MM.1S (cell line): ENCODE measurements at regions not wholly inside any gene's neighbourhood (a gene's known extent, or its start where the extent isn't known, plus 50 kb on each side); places are given as distances from the start of the nearest gene placed in this dataset.

ENCODE experiments used
- DNase-seq: peaks from one replicate; pipeline ENCODE4 v3.0.0-alpha.2; 2015
- H2AFZ ChIP-seq: fragments of 300-600 bp; sonication (generic); 2 replicates; pipeline ENCODE4 v1.6.0; 2016; ENCODE audit warnings: antibody characterized with exemption, low read length
- H3F3A ChIP-seq: fragments of 300-600 bp; sonication (generic); 2 replicates; pipeline ENCODE4 v1.6.1; 2016; ENCODE audit warnings: mild to moderate bottlenecking, antibody characterized with exemption, low read length, moderate library complexity, mixed read lengths; ENCODE audit not compliant: insufficient read depth
- H3K27ac ChIP-seq: fragments of 300-600 bp; sonication (generic); 2 replicates; pipeline ENCODE4 v1.5.1; 2016; ENCODE audit warnings: mild to moderate bottlenecking, low read length
- H3K27me3 ChIP-seq: fragments of 300-600 bp; sonication (generic); replicated peaks from 2 replicates; pipeline ENCODE4 v1.6.0; 2016; ENCODE audit warnings: low read length; ENCODE audit not compliant: insufficient read depth
- H3K36me3 ChIP-seq: fragments of 300-600 bp; sonication (generic); replicated peaks from 2 replicates; pipeline ENCODE4 v1.6.1; 2016; ENCODE audit warnings: mild to moderate bottlenecking, low read length, mixed read lengths; ENCODE audit not compliant: insufficient read depth
- H3K4me1 ChIP-seq: fragments of 300-600 bp; sonication (generic); 2 replicates; pipeline ENCODE4 v1.6.1; 2016; ENCODE audit warnings: low read length, mixed read lengths
- H3K4me2 ChIP-seq: fragments of 300-600 bp; sonication (generic); 2 replicates; pipeline ENCODE4 v1.6.0; 2016; ENCODE audit warnings: low read depth, low read length
- H3K4me3 ChIP-seq: fragments of 300-600 bp; sonication (generic); 2 replicates; pipeline ENCODE4 v1.5.1; 2016; ENCODE audit warnings: low read length, mixed read lengths
- H3K79me2 ChIP-seq: fragments of 300-600 bp; sonication (generic); 2 replicates; pipeline ENCODE4 v1.6.1; 2016; ENCODE audit warnings: mixed run types, low read length, mixed read lengths
- H3K9ac ChIP-seq: fragments of 300-600 bp; sonication (generic); 2 replicates; pipeline ENCODE4 v1.6.1; 2016; ENCODE audit warnings: low read length, mixed read lengths
- H3K9me2 ChIP-seq: fragments of 300-600 bp; sonication (generic); replicated peaks from 2 replicates; pipeline ENCODE4 v1.6.1; 2016; ENCODE audit warnings: mild to moderate bottlenecking, low read length, mixed read lengths; ENCODE audit not compliant: insufficient read depth
- H3K9me3 ChIP-seq: fragments of 300-600 bp; sonication (generic); replicated peaks from 2 replicates; pipeline ENCODE4 v1.6.1; 2016; ENCODE audit warnings: mild to moderate bottlenecking, low read length, mixed read lengths; ENCODE audit not compliant: insufficient read depth
- H4K20me1 ChIP-seq: fragments of 300-600 bp; sonication (generic); 2 replicates; pipeline ENCODE4 v1.6.1; 2016; ENCODE audit warnings: mild to moderate bottlenecking, low read length, moderate library complexity, mixed read lengths; ENCODE audit not compliant: insufficient read depth
- EZH2 ChIP-seq: fragments of 300-600 bp; sonication (generic); optimal IDR thresholded peaks from 2 replicates; pipeline ENCODE3; 2017; ENCODE audit warnings: low read depth, mild to moderate bottlenecking, antibody characterized with exemption, low read length, mixed read lengths
- EZH2phosphoT487 ChIP-seq: fragments of 300-600 bp; sonication (generic); IDR thresholded peaks from 2 replicates; pipeline ENCODE4 v1.6.1; 2018; ENCODE audit warnings: antibody characterized with exemption, low read length
- TF ChIP-seq, protein P1 (sequence below): fragments of 300-600 bp; sonication (generic); IDR thresholded peaks from 2 replicates; pipeline ENCODE4 v1.5.1; 2016; ENCODE audit warnings: antibody characterized with exemption, low read length, mixed read lengths

- Histone ChIP-seq H3K4me1 (no peaks in the 10 kb centered on the region), H3K27me3 (no peaks in the 10 kb centered on the region), H3K4me3 (no peak overlapping the region), H3K4me2 (no peak overlapping the region), H3K9ac (no peak overlapping the region), H3K27ac (no peak overlapping the region), H2AFZ (no peak overlapping the region), H3F3A (no peaks in the 10 kb centered on the region), H3K9me3 (no peaks in the 10 kb centered on the region), H3K36me3 (no peaks in the 10 kb centered on the region), H3K9me2 (no peaks in the 10 kb centered on the region), H3K79me2 (no peaks in the 10 kb centered on the region), H4K20me1 (no peaks in the 10 kb centered on the region)
- TF ChIP-seq EZH2phosphoT487 (no peak), EZH2 (no peak)
- TF ChIP-seq, protein P1, sequence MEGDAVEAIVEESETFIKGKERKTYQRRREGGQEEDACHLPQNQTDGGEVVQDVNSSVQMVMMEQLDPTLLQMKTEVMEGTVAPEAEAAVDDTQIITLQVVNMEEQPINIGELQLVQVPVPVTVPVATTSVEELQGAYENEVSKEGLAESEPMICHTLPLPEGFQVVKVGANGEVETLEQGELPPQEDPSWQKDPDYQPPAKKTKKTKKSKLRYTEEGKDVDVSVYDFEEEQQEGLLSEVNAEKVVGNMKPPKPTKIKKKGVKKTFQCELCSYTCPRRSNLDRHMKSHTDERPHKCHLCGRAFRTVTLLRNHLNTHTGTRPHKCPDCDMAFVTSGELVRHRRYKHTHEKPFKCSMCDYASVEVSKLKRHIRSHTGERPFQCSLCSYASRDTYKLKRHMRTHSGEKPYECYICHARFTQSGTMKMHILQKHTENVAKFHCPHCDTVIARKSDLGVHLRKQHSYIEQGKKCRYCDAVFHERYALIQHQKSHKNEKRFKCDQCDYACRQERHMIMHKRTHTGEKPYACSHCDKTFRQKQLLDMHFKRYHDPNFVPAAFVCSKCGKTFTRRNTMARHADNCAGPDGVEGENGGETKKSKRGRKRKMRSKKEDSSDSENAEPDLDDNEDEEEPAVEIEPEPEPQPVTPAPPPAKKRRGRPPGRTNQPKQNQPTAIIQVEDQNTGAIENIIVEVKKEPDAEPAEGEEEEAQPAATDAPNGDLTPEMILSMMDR, result no peak
- no peak for DNase-seq
Measured at GRCh38 chrX:40483502-40483901, 97.3 kb upstream of the ATP6AP2 start.

DNA sequence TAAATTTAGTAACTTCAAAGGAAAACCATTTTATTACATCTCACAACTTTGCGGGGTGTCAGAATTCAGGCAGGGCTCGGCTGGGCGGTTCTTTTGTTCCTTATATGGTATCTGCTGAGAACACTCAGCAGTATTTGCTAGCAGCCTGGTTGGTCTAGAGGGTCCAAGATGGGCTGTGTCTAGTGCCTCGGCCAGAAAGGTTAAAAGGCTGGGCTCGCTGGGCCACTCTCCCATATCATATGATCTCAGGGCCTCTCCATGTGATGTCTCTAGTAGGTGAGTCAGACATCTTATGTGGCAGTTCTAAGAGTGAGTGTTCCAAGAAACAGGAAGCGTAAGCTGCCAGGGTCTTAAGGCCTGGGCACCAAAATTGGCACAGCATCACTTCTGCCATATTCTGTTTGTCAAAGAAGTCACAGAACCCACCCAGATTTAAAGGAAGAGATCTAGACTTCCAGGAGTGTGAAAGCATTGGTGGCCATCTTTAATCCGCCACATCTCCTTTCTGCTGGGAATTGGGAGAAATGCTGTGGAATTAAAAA is 100.9 kb upstream of the ATP6AP2 start:
- H3K79me2 ChIP-seq, result no peaks in the 10 kb centered on the region
- no peak overlapping the region for H2AFZ ChIP-seq
- no peaks in the 10 kb centered on the region for H3K27me3 ChIP-seq
- no peak overlapping the region for H3K4me3 ChIP-seq
- no peaks in the 10 kb centered on the region for H4K20me1 ChIP-seq
- DNase-seq, result no peak
- H3F3A ChIP-seq, result no peaks in the 10 kb centered on the region
- no peak overlapping the region for H3K4me2 ChIP-seq
- H3K9me3 ChIP-seq, result no peaks in the 10 kb centered on the region
- no peaks in the 10 kb centered on the region for H3K4me1 ChIP-seq
- TF ChIP-seq EZH2phosphoT487, result no peak
- no peak for TF ChIP-seq EZH2
- TF ChIP-seq, protein P1, result no peak
- H3K9me2 ChIP-seq, result no peaks in the 10 kb centered on the region
- no peaks in the 10 kb centered on the region for H3K36me3 ChIP-seq
- H3K9ac ChIP-seq, result no peak overlapping the region
- H3K27ac ChIP-seq, result no peak overlapping the region

- no peaks in the 10 kb centered on the region for H3K4me1 ChIP-seq
- no peaks in the 10 kb centered on the region for H3F3A ChIP-seq
- no peaks in the 10 kb centered on the region for H3K36me3 ChIP-seq
- H3K9me3 ChIP-seq, result no peaks in the 10 kb centered on the region
- no peak overlapping the region for H2AFZ ChIP-seq
- no peak overlapping the region for H3K27ac ChIP-seq
- DNase-seq, result no peak
- H3K9ac ChIP-seq, result no peak overlapping the region
- H4K20me1 ChIP-seq, result no peaks in the 10 kb centered on the region
- no peak overlapping the region for H3K4me2 ChIP-seq
- no peaks in the 10 kb centered on the region for H3K9me2 ChIP-seq
- TF ChIP-seq, protein P1, result no peak
- TF ChIP-seq EZH2, result no peak
- TF ChIP-seq EZH2phosphoT487, result no peak
- H3K79me2 ChIP-seq, result no peaks in the 10 kb centered on the region
- H3K4me3 ChIP-seq, result no peak overlapping the region
- H3K27me3 ChIP-seq, result no peaks in the 10 kb centered on the region
Measured at GRCh38 chrX:40478474-40479065, 102.2 kb upstream of the ATP6AP2 start.
